ENCODE measurements at regions not wholly inside any gene's neighbourhood (a gene's known extent, or its start where the extent isn't known, plus 50 kb on each side); places are given as distances from the start of the nearest gene placed in this dataset.

DNA sequence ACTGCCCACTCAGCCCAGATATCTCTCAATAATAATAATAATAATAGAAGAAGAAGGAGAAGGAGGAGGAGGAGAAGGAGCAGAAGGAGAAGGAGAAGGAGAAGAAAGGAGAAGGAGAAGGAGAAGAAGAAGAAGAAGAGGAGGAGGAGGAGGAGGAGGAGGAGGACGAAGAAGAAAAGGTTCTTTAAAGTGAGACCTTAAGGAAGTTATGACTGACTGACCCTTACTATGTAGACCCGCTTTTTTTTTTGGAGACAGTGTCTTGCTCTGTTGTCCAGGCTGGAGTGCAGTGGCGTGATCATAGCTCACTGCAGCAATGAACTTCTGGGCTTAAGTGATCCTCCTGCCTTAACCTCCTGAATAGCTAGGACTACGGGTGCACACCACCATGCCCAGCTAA, 88.9 kb upstream of the RFX8 start:
- DNase-seq (ENCODE audit: low spot score in 2 of 2): no peak
- Histone ChIP-seq H3K4me1 (peaks cover 8% of the 10 kb centered on the region), H3K9me3 (no peaks in the 10 kb centered on the region), H3K4me3 (no peak overlapping the region), H3K27me3 (peaks cover 3% of the 10 kb centered on the region), H3K27ac (no peak overlapping the region), H3K36me3 (no peaks in the 10 kb centered on the region)
- 93% methylated on average over 4 of the region's 4 CpGs for WGBS
- TF ChIP-seq, protein P1, sequence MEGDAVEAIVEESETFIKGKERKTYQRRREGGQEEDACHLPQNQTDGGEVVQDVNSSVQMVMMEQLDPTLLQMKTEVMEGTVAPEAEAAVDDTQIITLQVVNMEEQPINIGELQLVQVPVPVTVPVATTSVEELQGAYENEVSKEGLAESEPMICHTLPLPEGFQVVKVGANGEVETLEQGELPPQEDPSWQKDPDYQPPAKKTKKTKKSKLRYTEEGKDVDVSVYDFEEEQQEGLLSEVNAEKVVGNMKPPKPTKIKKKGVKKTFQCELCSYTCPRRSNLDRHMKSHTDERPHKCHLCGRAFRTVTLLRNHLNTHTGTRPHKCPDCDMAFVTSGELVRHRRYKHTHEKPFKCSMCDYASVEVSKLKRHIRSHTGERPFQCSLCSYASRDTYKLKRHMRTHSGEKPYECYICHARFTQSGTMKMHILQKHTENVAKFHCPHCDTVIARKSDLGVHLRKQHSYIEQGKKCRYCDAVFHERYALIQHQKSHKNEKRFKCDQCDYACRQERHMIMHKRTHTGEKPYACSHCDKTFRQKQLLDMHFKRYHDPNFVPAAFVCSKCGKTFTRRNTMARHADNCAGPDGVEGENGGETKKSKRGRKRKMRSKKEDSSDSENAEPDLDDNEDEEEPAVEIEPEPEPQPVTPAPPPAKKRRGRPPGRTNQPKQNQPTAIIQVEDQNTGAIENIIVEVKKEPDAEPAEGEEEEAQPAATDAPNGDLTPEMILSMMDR (IDR thresholded peaks at IDR 0.05): no peak
- TF ChIP-seq POLR2A (IDR thresholded peaks at IDR 0.05) (no peak), EP300 (IDR thresholded peaks at IDR 0.05) (no peak), POLR2AphosphoS5 (IDR thresholded peaks at IDR 0.05) (no peak)

DNA sequence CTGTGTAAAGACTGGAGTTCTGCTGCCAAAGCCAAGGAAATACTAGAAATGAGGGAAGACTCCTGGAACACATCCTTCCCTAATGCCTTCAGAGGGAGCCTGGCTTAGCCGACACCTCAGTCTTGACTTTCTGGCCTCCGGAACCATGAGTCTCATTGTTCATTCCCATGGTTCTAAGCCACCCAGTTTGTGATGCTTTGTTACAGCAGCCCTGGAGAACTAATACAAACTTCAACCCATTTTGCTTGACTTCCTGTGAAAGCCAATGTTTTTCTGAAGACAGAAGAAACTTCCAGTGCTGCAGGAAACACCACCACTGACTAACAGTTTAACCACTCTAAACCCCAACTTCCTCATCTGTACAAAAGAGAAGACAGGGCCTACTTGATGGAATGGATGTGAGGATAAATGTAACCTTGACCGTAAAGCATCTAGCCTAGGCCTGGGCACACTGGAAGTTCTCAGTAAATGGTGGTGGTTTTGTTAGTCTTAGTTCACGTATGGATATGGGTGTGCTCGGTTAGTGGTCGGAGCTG, 85.9 kb upstream of the RFX8 start:
- peaks cover 12% of the 10 kb centered on the region for H3K4me1 ChIP-seq

DNA sequence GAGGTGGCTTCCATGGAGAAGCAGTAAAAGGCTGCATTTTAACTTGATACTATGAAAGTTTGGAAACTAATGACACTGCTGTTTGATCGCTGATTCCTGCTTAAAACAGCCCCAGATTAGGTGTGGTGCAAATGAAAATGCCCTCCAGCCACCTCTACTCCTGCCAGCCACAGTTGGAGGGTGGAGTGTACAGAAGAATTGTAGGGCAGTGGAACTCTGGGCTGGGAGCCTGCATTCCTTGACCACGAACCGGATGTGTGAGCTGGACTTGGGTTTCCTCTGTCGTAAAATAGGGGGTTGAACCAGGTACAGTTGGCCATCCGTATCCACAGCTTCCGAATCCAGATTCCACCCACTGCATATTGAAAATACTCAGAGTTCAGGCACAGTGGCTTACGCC, 84.6 kb upstream of the RFX8 start:
- Histone ChIP-seq H3K9me3 (no peaks in the 10 kb centered on the region), H3K4me3 (no peak overlapping the region), H3K4me1 (peaks cover 12% of the 10 kb centered on the region), H3K27ac (peak overlapping the region; percentile 29), H3K27me3 (no peaks in the 10 kb centered on the region), H3K36me3 (no peaks in the 10 kb centered on the region)
- TF ChIP-seq EP300 (IDR thresholded peaks at IDR 0.05) (no peak), POLR2AphosphoS5 (IDR thresholded peaks at IDR 0.05) (no peak), POLR2A (IDR thresholded peaks at IDR 0.05) (no peak)
- TF ChIP-seq, protein P1 (IDR thresholded peaks at IDR 0.05): no peak
- WGBS: 45% methylated on average over 7 of the region's 7 CpGs
- DNase-seq (ENCODE audit: low spot score in 2 of 2): no peak

More for the DNA sequence above, 85.9 kb upstream of the RFX8 start:
- Histone ChIP-seq H3K27me3 (peaks cover 3% of the 10 kb centered on the region), H3K4me3 (no peak overlapping the region), H3K36me3 (no peaks in the 10 kb centered on the region), H3K9me3 (no peaks in the 10 kb centered on the region), H3K27ac (no peak overlapping the region)
- WGBS: 95% methylated on average over 6 of the region's 6 CpGs
- no peak for DNase-seq (ENCODE audit: low spot score in 2 of 2)
- TF ChIP-seq POLR2A (IDR thresholded peaks at IDR 0.05) (no peak), EP300 (IDR thresholded peaks at IDR 0.05) (no peak), POLR2AphosphoS5 (IDR thresholded peaks at IDR 0.05) (no peak)
- TF ChIP-seq, protein P1 (IDR thresholded peaks at IDR 0.05): no peak

DNA sequence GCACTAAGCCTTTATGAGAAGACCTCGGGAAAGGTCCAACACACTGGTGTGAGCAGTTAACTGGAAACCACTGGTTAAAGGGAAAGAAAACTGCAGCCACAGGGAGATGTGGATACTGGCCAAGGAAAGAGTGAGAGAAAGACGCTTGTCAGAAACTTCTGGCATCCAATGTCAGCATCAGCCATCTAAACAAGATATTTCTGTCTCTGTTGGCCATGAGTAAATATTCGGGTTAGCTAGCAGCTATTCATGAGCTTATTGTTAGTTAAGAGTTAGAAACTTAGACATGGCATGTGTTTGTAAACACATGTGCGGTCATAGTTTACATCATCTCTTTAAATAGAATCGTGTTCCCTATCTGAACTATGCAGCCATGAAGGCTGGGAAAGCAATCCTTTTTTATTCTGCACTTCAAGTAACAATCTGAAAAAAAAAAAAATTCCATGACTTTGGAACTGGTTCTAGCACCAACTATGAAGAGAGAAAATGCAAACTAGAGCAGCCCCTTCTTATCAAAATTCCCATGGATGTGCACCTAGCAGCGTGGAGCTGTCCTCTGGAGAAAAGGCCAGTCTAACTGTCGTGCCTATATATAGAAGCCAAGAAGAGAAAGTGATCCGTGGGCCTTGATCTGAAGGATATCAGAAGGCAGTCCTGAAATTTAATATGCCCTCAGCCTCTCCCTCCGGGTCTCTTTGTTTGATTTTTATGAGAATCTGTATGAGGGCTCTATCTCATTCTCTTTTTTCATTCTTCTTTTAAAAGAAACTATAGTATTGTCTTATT, 84.0 kb upstream of the RFX8 start:
- no peaks in the 10 kb centered on the region for H3K9me3 ChIP-seq
- TF ChIP-seq POLR2A (IDR thresholded peaks at IDR 0.05): no peak
- TF ChIP-seq, protein P1 (IDR thresholded peaks at IDR 0.05): no peak
- TF ChIP-seq EP300 (IDR thresholded peaks at IDR 0.05): no peak
- no peak for TF ChIP-seq POLR2AphosphoS5 (IDR thresholded peaks at IDR 0.05)
- no peaks in the 10 kb centered on the region for H3K27me3 ChIP-seq
- no peak for DNase-seq (ENCODE audit: low spot score in 2 of 2)
- WGBS: 19% methylated on average over 9 of the region's 9 CpGs
- H3K27ac ChIP-seq: peak overlapping the region; percentile 29
- H3K4me1 ChIP-seq: peaks cover 12% of the 10 kb centered on the region
- no peaks in the 10 kb centered on the region for H3K36me3 ChIP-seq
- H3K4me3 ChIP-seq: no peak overlapping the region

DNA sequence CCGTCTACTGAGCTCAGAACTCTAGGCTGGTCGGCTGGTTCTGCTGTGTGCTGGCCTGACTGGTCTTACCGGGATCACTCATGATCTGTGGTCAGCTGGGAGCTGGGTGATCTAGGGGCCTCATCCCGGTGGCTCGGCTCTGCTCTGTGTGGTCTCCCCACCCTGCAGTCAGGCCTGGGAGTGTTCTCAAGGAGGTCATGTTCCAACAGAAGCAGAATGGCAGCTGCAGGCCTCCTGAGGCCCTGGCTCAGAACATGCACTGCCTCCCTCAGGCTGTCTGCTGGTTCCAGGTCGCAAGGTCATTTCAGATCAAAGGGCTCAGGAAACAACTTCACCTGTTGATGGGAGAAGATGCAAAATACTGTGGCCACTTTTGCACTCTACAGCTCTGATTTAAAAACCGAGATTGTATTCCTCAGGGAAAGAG, 81.1 kb upstream of the RFX8 start:
- WGBS: 70% methylated on average over 5 of the region's 7 CpGs
- DNase-seq (ENCODE audit: low spot score in 2 of 2): no peak
- TF ChIP-seq POLR2AphosphoS5 (IDR thresholded peaks at IDR 0.05) (no peak), POLR2A (IDR thresholded peaks at IDR 0.05) (no peak), EP300 (IDR thresholded peaks at IDR 0.05) (no peak)
- TF ChIP-seq, protein P1 (IDR thresholded peaks at IDR 0.05): no peak

More for the DNA sequence above, 81.1 kb upstream of the RFX8 start:
- Histone ChIP-seq H3K9me3 (no peaks in the 10 kb centered on the region), H3K4me1 (peaks cover 12% of the 10 kb centered on the region), H3K27me3 (no peaks in the 10 kb centered on the region), H3K36me3 (no peaks in the 10 kb centered on the region), H3K4me3 (no peak overlapping the region), H3K27ac (no peak overlapping the region)
